Eye (tissue), 1 donor: ENCODE measurements at regions not wholly inside any gene's neighbourhood (a gene's known extent, or its start where the extent isn't known, plus 50 kb on each side); places are given as distances from the start of the nearest gene placed in this dataset.

ENCODE experiments used
- DNase-seq: peaks from one replicate; pipeline ENCODE4 v3.0.0-alpha.2; 2015

GRCh38 chr7:55623617-55624016 is 51.3 kb upstream of the VOPP1 start:
- no peak for DNase-seq

GRCh38 chr7:55622241-55622640 is 49.9 kb upstream of the VOPP1 start:
- DNase-seq = peak; percentile 1
